Upper lobe of right lung (tissue), 1 donor: ENCODE measurements at regions not wholly inside any gene's neighbourhood (a gene's known extent, or its start where the extent isn't known, plus 50 kb on each side); places are given as distances from the start of the nearest gene placed in this dataset.
A peak's percentile ranks its signal among the peaks of the same experiment; 100 is the strongest.

Experiments used
- ATAC-seq: fragments of 200-7000 bp; cut with Tn5 transposase; one replicate; pipeline ENCODE4 v1.9.1; 2020; ENCODE audit warnings: mild to moderate bottlenecking, moderate library complexity
- DNase-seq: peaks from one replicate; pipeline ENCODE4 v3.0.0-alpha.2; 2020
- H3K27ac ChIP-seq: fragments of 200-600 bp; one replicate; pipeline ENCODE4 v1.8.0; 2022
- H3K27me3 ChIP-seq: fragments of 200-600 bp; one replicate; pipeline ENCODE4 v1.8.0; 2022; ENCODE audit warnings: mild to moderate bottlenecking
- H3K36me3 ChIP-seq: fragments of 200-600 bp; one replicate; pipeline ENCODE4 v1.8.0; 2022
- H3K4me1 ChIP-seq: fragments of 200-600 bp; one replicate; pipeline ENCODE4 v1.8.0; 2022
- H3K4me3 ChIP-seq: fragments of 200-600 bp; one replicate; pipeline ENCODE4 v1.8.0; 2022; ENCODE audit warnings: mild to moderate bottlenecking
- H3K9me3 ChIP-seq: fragments of 200-600 bp; one replicate; pipeline ENCODE4 v1.8.0; 2022
- CTCF ChIP-seq: fragments of 200-600 bp; IDR thresholded peaks from one replicate; pipeline ENCODE4 v1.8.0; 2022; ENCODE audit warnings: antibody characterized with exemption
- intact Hi-C: fragments of 100-400 bp; cut with DNase I; formaldehyde crosslinking; loops from one replicate; pipeline ENCODE4 v1.11.0; 2022
- donor health status: DM: no; HTN: yes; CAD: no; lungs with severe emphysema.

DNA sequence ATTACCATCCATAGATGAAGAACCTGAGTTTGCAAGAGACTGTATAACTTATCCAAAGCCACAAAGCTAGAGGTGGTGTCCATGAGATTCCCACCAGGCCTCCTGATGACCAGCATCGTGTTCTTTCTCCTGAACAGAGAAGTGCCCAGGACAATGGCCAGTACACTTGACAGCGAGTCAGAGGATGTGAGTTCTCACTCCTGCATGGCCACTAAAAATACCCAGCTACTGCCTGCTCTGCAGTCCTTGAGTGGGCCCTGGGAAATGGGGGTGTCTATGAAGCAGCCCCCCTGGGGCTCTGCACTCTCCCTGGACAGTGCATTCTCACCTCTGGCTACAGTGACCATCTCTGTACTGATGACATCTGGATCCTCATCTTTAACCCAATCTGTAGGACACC, 201.2 kb downstream of the RPLP1 start:
- Histone ChIP-seq H3K27me3 (peaks cover 28% of the 10 kb centered on the region), H3K4me1 (no peaks in the 10 kb centered on the region), H3K27ac (no peak overlapping the region), H3K9me3 (no peaks in the 10 kb centered on the region), H3K36me3 (no peaks in the 10 kb centered on the region), H3K4me3 (no peak overlapping the region)
- intact Hi-C loops = no loop called here
- no peak for TF ChIP-seq CTCF
- ATAC-seq (no peak), DNase-seq (no peak)

DNA sequence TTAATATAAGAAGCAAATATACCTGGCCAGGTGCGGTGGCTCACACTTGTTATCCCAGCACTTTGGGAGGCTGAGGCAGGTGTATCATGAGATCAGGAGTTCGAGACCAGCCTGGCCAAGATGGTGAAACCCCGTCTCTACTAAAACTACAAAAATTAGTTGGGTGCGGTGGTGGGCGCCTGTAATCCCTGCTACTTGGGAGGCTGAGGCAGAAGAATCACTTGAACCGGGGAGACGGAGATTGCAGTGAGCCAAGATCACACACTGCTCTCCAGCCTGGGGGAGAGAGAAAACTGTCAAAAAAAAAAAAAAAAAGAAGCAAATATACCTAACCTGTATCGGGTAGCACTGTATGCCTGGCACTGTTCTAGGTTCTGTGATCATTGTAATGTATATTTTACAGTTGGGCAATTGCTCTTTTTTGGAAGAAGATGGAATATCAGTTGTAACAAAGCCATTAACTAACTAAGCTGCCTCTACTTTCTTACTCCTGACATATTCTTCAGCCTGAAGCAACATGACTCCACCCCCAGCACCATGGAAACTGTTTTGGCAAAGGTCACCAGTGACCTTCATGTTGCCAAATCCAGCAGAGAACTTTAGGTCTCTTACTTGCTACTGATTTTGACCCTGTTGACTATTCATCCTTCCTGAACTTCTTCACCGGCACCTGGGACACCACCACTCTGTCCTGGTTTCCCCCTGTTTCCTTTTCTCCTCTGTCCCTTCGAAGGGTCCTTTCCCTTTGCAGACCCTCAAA, 203.8 kb downstream of the RPLP1 start:
- Histone ChIP-seq H3K36me3 (no peaks in the 10 kb centered on the region), H3K27ac (no peak overlapping the region), H3K4me3 (no peak overlapping the region), H3K27me3 (peaks cover 14% of the 10 kb centered on the region), H3K9me3 (no peaks in the 10 kb centered on the region), H3K4me1 (no peaks in the 10 kb centered on the region)
- no peak for TF ChIP-seq CTCF
- intact Hi-C loops = no loop called here
- DNase-seq = no peak
- peak; percentile 12 for ATAC-seq

- H3K27ac ChIP-seq = no peak overlapping the region
- no peak for DNase-seq
- ATAC-seq = no peak
Measured at GRCh38 chr15:69657626-69658025, 205.0 kb downstream of the RPLP1 start.

GRCh38 chr15:69658411-69658945, 205.9 kb downstream of the RPLP1 start:
- Histone ChIP-seq H3K4me1 (no peaks in the 10 kb centered on the region), H3K27ac (no peak overlapping the region), H3K9me3 (no peaks in the 10 kb centered on the region), H3K27me3 (peaks cover 13% of the 10 kb centered on the region), H3K36me3 (no peaks in the 10 kb centered on the region), H3K4me3 (no peak overlapping the region)
- intact Hi-C loops = no loop called here
- no peak for TF ChIP-seq CTCF
- no peak for ATAC-seq
- no peak for DNase-seq

More at GRCh38 chr15:69657626-69658025, 205.0 kb downstream of the RPLP1 start:
- TF ChIP-seq CTCF = no peak
- peaks cover 13% of the 10 kb centered on the region for H3K27me3 ChIP-seq
- no peaks in the 10 kb centered on the region for H3K4me1 ChIP-seq
- intact Hi-C loops = no loop called here
- no peaks in the 10 kb centered on the region for H3K9me3 ChIP-seq
- no peak overlapping the region for H3K4me3 ChIP-seq
- no peaks in the 10 kb centered on the region for H3K36me3 ChIP-seq

- Histone ChIP-seq H3K4me1 (no peaks in the 10 kb centered on the region), H3K27me3 (peaks cover 3% of the 10 kb centered on the region), H3K9me3 (no peaks in the 10 kb centered on the region), H3K27ac (no peak overlapping the region), H3K4me3 (no peak overlapping the region), H3K36me3 (no peaks in the 10 kb centered on the region)
- intact Hi-C loops = no loop called here
- DNase-seq (no peak), ATAC-seq (no peak)
- no peak for TF ChIP-seq CTCF
Measured at GRCh38 chr15:69659454-69660050, 206.9 kb downstream of the RPLP1 start.
